Body of pancreas (tissue), 4 donors: ENCODE measurements at regions not wholly inside any gene's neighbourhood (a gene's known extent, or its start where the extent isn't known, plus 50 kb on each side); places are given as distances from the start of the nearest gene placed in this dataset.

Experiments used
- ATAC-seq: fragments of 150-250 bp; one replicate; pipeline ENCODE4 v1.9.1; 2016
- DNase-seq, 4 donors: peaks; one replicate each; pipeline ENCODE4 v3.0.0-alpha.2; 2019
- H3K27ac ChIP-seq, 4 donors: fragments of 200-600 bp; sonication (generic); 1 replicate in 3 of 4; 2 replicates in 1 of 4; pipeline versions ENCODE4 v1.5.1 to v1.6.1; 2016 to 2019; ENCODE audit warnings: mild to moderate bottlenecking in 1 of 4, mixed read lengths in 1 of 4, moderate library complexity in 1 of 4
- H3K27me3 ChIP-seq, 2 donors: fragments of 200-600 bp; sonication (generic); one replicate each; pipeline ENCODE4 v1.6.0; 2016; ENCODE audit warnings: mild to moderate bottlenecking in 1 of 2
- H3K36me3 ChIP-seq, 2 donors: fragments of 200-600 bp; sonication (generic); replicated peaks in 1 of 2; 2 replicates each; pipeline ENCODE4 v1.5.1; 2016; ENCODE audit warnings: low read depth in 2 of 2; ENCODE audit not compliant: insufficient read depth in 1 of 2
- H3K4me1 ChIP-seq: fragments of 200-600 bp; sonication (generic); one replicate; pipeline ENCODE4 v1.6.0; 2016
- H3K4me3 ChIP-seq, 2 donors: fragments of 200-600 bp; sonication (generic); 1 replicate in 1 of 2; 2 replicates in 1 of 2; pipeline ENCODE4 v1.5.1; 2016 to 2019
- H3K9me3 ChIP-seq, 3 donors: fragments of 200-600 bp; sonication (generic); 1 replicate in 2 of 3; 2 replicates in 1 of 3; pipeline ENCODE4 v1.5.1; 2016
- CTCF ChIP-seq, 7 experiments: fragments of 450-650 bp in 4 of 7; fragments of 200-600 bp in 3 of 7; sonication (generic) in 3 of 7; IDR thresholded peaks; one replicate each; pipeline ENCODE4 v1.5.1; 2016 to 2019; ENCODE audit warnings: antibody characterized with exemption in 7 of 7
- POLR2A ChIP-seq, 3 donors: fragments of 450-650 bp; IDR thresholded peaks; one replicate each; pipeline ENCODE4 v1.6.1; 2016; ENCODE audit warnings: antibody characterized with exemption in 3 of 3, mild to moderate bottlenecking in 2 of 3
- WGBS, 2 donors: methylation state at CpG; one replicate each; pipeline ENCODE4 v1.1.5; 2017; 5-methylcytosine and 5-hydroxymethylcytosine counted together
- intact Hi-C: fragments of 100-400 bp; cut with DNase I; formaldehyde crosslinking; loops from one replicate; pipeline ENCODE4 v1.15.1; 2023

- Histone ChIP-seq H3K4me3 (no peak overlapping the region), H3K4me1 (no peaks in the 10 kb centered on the region), H3K27me3 (no peaks in the 10 kb centered on the region), H3K36me3 (no peaks in the 10 kb centered on the region), H3K27ac (no peak overlapping the region), H3K9me3 (peaks cover 0 to 11% (median 0%) of the 10 kb centered on the region in 3 donors)
- intact Hi-C loops, result no loop called here
- DNase-seq (no peak), ATAC-seq (no peak)
- 52 to 56% methylated on average over 3 of the region's 3 CpGs for WGBS, 2 donors
- no peak for TF ChIP-seq CTCF (IDR thresholded peaks at IDR 0.05)
- TF ChIP-seq POLR2A (IDR thresholded peaks at IDR 0.05), result no peak
Measured at GRCh38 chr16:35664091-35664693, 2204.8 kb downstream of the TP53TG3F start.

DNA sequence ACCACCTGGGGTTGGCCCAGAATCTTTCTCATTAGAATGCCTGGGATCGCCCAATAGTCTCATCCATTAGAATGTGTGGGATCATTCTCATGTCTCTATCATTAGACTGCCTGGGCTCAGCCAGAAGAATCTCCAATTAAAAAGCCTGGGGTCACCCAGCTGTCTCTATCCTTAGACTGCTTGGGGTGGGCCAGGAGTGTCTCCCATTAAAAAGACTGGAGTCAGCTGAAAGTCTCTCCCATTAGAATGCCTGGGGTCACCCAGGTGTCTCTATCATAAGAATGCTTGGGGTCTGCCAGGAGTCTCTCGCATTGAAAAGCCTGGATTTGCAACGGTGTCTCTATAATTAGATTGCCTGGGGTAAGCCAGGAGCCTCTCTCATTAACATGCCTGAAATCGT is 2225.7 kb downstream of the TP53TG3F start:
- H3K27ac ChIP-seq, result no peak overlapping the region
- intact Hi-C loops, result no loop called here
- ATAC-seq (no peak), DNase-seq (no peak)
- no peaks in the 10 kb centered on the region for H3K36me3 ChIP-seq
- H3K27me3 ChIP-seq, result no peaks in the 10 kb centered on the region
- H3K4me3 ChIP-seq, result no peak overlapping the region
- WGBS, 2 donors, result 40 to 42% methylated on average over 1 to 4 of the region's 4 CpGs
- peaks cover 0 to 11% (median 0%) of the 10 kb centered on the region in 3 donors for H3K9me3 ChIP-seq
- no peak for TF ChIP-seq CTCF (IDR thresholded peaks at IDR 0.05)
- TF ChIP-seq POLR2A (IDR thresholded peaks at IDR 0.05), result no peak
- no peaks in the 10 kb centered on the region for H3K4me1 ChIP-seq

DNA sequence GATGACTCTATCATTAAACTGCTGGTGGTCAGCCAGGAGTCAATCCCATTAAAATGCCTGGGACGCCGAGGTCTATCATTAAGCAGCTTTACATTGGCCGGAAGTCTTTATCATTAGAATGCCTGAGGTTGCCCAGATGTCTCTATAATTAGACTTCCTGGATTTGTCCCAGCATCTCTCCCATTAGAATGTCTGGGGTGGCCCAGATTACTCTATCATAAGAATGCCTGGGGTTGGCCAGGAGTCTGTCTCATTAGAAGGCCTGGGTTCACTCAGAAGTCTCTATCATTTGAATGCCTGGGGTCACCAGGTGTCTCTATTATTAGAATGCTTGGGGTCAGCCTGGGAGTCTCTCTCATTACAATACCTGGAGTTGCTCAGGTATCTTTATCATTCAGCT is 2227.2 kb downstream of the TP53TG3F start:
- no peaks in the 10 kb centered on the region for H3K36me3 ChIP-seq
- DNase-seq (no peak), ATAC-seq (no peak)
- H3K27ac ChIP-seq, result no peak overlapping the region
- WGBS, 2 donors, result 73 to 90% methylated on average over 2 to 3 of the region's 3 CpGs
- H3K27me3 ChIP-seq, result no peaks in the 10 kb centered on the region
- H3K4me1 ChIP-seq, result no peaks in the 10 kb centered on the region
- H3K9me3 ChIP-seq, result peaks cover 0 to 11% (median 0%) of the 10 kb centered on the region in 3 donors
- no peak overlapping the region for H3K4me3 ChIP-seq
- intact Hi-C loops, result no loop called here
- TF ChIP-seq POLR2A (IDR thresholded peaks at IDR 0.05) (no peak), CTCF (IDR thresholded peaks at IDR 0.05) (no peak)

DNA sequence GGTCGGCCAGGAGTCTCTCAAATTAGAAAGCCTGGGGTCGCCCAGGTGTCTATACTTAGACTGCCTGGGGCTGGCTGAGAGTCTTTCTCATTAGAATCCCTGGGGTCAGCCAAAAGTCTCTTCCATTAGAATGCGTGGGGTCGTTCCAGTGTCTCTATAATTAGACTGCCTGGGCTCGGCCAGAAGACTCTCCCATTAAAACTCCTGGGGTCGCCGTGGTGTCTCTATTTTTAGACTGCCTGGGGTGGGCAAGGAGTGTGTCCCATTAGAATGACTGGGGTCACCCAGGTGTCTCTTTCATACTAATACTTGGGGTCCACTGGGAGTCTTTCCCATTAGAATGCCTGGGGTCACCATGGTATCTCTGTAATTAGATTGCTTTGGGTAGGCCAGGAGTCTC is 2227.7 kb downstream of the TP53TG3F start:
- TF ChIP-seq CTCF (IDR thresholded peaks at IDR 0.05) (no peak), POLR2A (IDR thresholded peaks at IDR 0.05) (no peak)
- 36% methylated on average over 7 of the region's 7 CpGs; no CpG with 5 or more reads in 1 of the 2 donors for WGBS, 2 donors
- H3K9me3 ChIP-seq, result peaks cover 0 to 11% (median 0%) of the 10 kb centered on the region in 3 donors
- no peak overlapping the region for H3K4me3 ChIP-seq
- ATAC-seq (no peak), DNase-seq (no peak)
- H3K4me1 ChIP-seq, result no peaks in the 10 kb centered on the region
- no peaks in the 10 kb centered on the region for H3K36me3 ChIP-seq
- H3K27ac ChIP-seq, result no peak overlapping the region
- no peaks in the 10 kb centered on the region for H3K27me3 ChIP-seq
- intact Hi-C loops, result no loop called here

GRCh38 chr16:35687781-35688180 is 2228.4 kb downstream of the TP53TG3F start:
- ATAC-seq (no peak), DNase-seq (no peak)
- TF ChIP-seq POLR2A (IDR thresholded peaks at IDR 0.05), result no peak
- TF ChIP-seq CTCF (IDR thresholded peaks at IDR 0.05), result no peak
- Histone ChIP-seq H3K4me1 (no peaks in the 10 kb centered on the region), H3K27me3 (no peaks in the 10 kb centered on the region), H3K27ac (no peak overlapping the region), H3K36me3 (no peaks in the 10 kb centered on the region), H3K9me3 (peaks cover 0 to 11% (median 0%) of the 10 kb centered on the region in 3 donors), H3K4me3 (no peak overlapping the region)
- 23 to 28% methylated on average over 5 of the region's 5 CpGs for WGBS, 2 donors
- intact Hi-C loops, result no loop called here
